Fibroblast of lung (primary cell): ENCODE measurements at regions not wholly inside any gene's neighbourhood (a gene's known extent, or its start where the extent isn't known, plus 50 kb on each side); places are given as distances from the start of the nearest gene placed in this dataset.

Experiments
- DNase-seq, 2 donors: peaks; one replicate each; pipeline versions ENCODE4 v3.0.0 to v3.0.0-alpha.2; 2010; ENCODE audit warnings: low read depth in 2 of 2
- H2AFZ ChIP-seq: 2 replicates; pipeline ENCODE4 v1.5.1; 2012; ENCODE audit warnings: low read length, control low read depth, inconsistent platforms
- H3K27ac ChIP-seq: 2 replicates; pipeline ENCODE4 v1.5.1; 2011; ENCODE audit warnings: low read length, control low read depth; ENCODE audit not compliant: insufficient read depth
- H3K27me3 ChIP-seq: 2 replicates; pipeline ENCODE4 v1.5.1; 2011; ENCODE audit warnings: mild to moderate bottlenecking, low read length; ENCODE audit not compliant: control insufficient read depth, insufficient read depth
- H3K36me3 ChIP-seq: 2 replicates; pipeline ENCODE4 v1.5.1; 2011; ENCODE audit warnings: low read length; ENCODE audit not compliant: control insufficient read depth, insufficient read depth
- H3K4me1 ChIP-seq: 2 replicates; pipeline ENCODE4 v1.5.1; 2011; ENCODE audit warnings: low read length; ENCODE audit not compliant: control insufficient read depth, insufficient read depth; ENCODE audit errors: extremely low read depth
- H3K4me2 ChIP-seq: 2 replicates; pipeline ENCODE4 v1.5.1; 2011; ENCODE audit warnings: low read length, control low read depth; ENCODE audit not compliant: insufficient read depth; ENCODE audit errors: extremely low read depth
- H3K4me3 ChIP-seq, 4 experiments: fragments of 200-600 bp in 1 of 4; sonication (generic) in 1 of 4; replicated peaks in 1 of 4; 2 replicates each; pipeline ENCODE4 v1.5.1; 2011 to 2016; ENCODE audit warnings: low read length in 4 of 4, low read depth in 3 of 4, mild to moderate bottlenecking in 3 of 4, control low read depth in 2 of 4, inconsistent platforms in 1 of 4, mixed read lengths in 1 of 4; ENCODE audit not compliant: insufficient read depth in 1 of 4; ENCODE audit errors: control extremely low read depth in 1 of 4
- H3K79me2 ChIP-seq: 2 replicates; pipeline ENCODE4 v1.5.1; 2012; ENCODE audit warnings: mild to moderate bottlenecking, low read length, inconsistent platforms; ENCODE audit not compliant: control insufficient read depth, insufficient read depth
- H3K9ac ChIP-seq: 2 replicates; pipeline ENCODE4 v1.5.1; 2011; ENCODE audit warnings: mild to moderate bottlenecking, low read length, control low read depth; ENCODE audit not compliant: insufficient read depth
- H3K9me3 ChIP-seq: 2 replicates; pipeline ENCODE4 v1.5.1; 2012; ENCODE audit warnings: low read depth, low read length; ENCODE audit not compliant: control insufficient read depth, insufficient read depth
- H4K20me1 ChIP-seq: 2 replicates; pipeline ENCODE4 v1.5.1; 2011; ENCODE audit warnings: low read length; ENCODE audit not compliant: control insufficient read depth, insufficient read depth; ENCODE audit errors: extremely low read depth
- CTCF ChIP-seq, 2 donors: IDR thresholded peaks in 1 of 2; conservative IDR thresholded peaks in 1 of 2; 1 replicate in 1 of 2; 2 replicates in 1 of 2; pipeline ENCODE4 v1.5.1; 2011 to 2012; ENCODE audit warnings: low read length in 2 of 2, control low read depth in 1 of 2, inconsistent platforms in 1 of 2, low read depth in 1 of 2, mild to moderate bottlenecking in 1 of 2
- EZH2 ChIP-seq: IDR thresholded peaks from 2 replicates; pipeline ENCODE4 v1.5.1; 2012; ENCODE audit warnings: low read length, control low read depth, mild to moderate bottlenecking; ENCODE audit errors: missing control alignments

- TF ChIP-seq CTCF (conservative IDR thresholded peaks at IDR 0.05 in 1 of 2, IDR thresholded peaks at IDR 0.05 in 1 of 2; ENCODE audit: low read depth in 1 of 2, low read length in 2 of 2), result no peak
- no peak for TF ChIP-seq EZH2
- H3K4me3 ChIP-seq, result no peak overlapping the region
- H3K79me2 ChIP-seq, result no peaks in the 10 kb centered on the region
- H3K27me3 ChIP-seq, result no peaks in the 10 kb centered on the region
- no peak overlapping the region for H3K4me2 ChIP-seq
- H3K4me1 ChIP-seq, result no peaks in the 10 kb centered on the region
- H3K9ac ChIP-seq, result no peak overlapping the region
- no peak overlapping the region for H3K27ac ChIP-seq
- no peaks in the 10 kb centered on the region for H4K20me1 ChIP-seq
- no peaks in the 10 kb centered on the region for H3K36me3 ChIP-seq
- no peaks in the 10 kb centered on the region for H3K9me3 ChIP-seq
- DNase-seq, result no peak
- H2AFZ ChIP-seq, result no peak overlapping the region
These were observed 87.7 kb downstream of the TFAP2C start for GRCh38 chr20:56716806-56717205.

DNA sequence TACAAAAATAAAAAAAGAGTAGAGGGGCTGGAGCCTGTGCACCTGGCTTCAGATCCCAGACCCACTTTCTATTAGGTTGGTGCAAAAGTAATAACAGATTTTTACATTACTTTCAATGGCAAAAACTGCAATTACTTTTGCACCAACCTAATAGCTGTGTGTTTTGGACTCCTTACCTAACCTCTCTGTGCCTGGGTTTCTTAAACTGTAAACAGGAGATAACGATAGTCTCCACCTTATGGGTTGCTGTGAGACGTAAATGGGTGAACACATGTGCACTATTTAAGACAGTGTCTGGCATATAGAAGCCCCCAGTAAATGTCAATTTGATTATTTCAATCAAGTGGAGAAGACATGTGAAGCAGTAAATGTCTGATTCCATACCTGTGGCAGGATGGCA is 89.7 kb downstream of the TFAP2C start:
- TF ChIP-seq EZH2, result no peak
- TF ChIP-seq CTCF (conservative IDR thresholded peaks at IDR 0.05 in 1 of 2, IDR thresholded peaks at IDR 0.05 in 1 of 2; ENCODE audit: low read depth in 1 of 2, low read length in 2 of 2), result no peak
- no peak overlapping the region for H3K4me2 ChIP-seq
- no peaks in the 10 kb centered on the region for H3K27me3 ChIP-seq
- no peak for DNase-seq
- H4K20me1 ChIP-seq, result no peaks in the 10 kb centered on the region
- H3K9ac ChIP-seq, result no peak overlapping the region
- H3K79me2 ChIP-seq, result no peaks in the 10 kb centered on the region
- H3K36me3 ChIP-seq, result no peaks in the 10 kb centered on the region
- no peaks in the 10 kb centered on the region for H3K9me3 ChIP-seq
- no peak overlapping the region for H3K27ac ChIP-seq
- no peaks in the 10 kb centered on the region for H3K4me1 ChIP-seq
- no peak overlapping the region for H2AFZ ChIP-seq
- no peak overlapping the region for H3K4me3 ChIP-seq

GRCh38 chr20:56720620-56721213 is 91.6 kb downstream of the TFAP2C start:
- Histone ChIP-seq H3K4me2 (no peak overlapping the region), H3K4me1 (no peaks in the 10 kb centered on the region), H3K79me2 (no peaks in the 10 kb centered on the region), H3K27me3 (no peaks in the 10 kb centered on the region), H3K9me3 (no peaks in the 10 kb centered on the region), H3K9ac (no peak overlapping the region), H3K36me3 (no peaks in the 10 kb centered on the region), H3K27ac (no peak overlapping the region), H4K20me1 (no peaks in the 10 kb centered on the region), H3K4me3 (no peak overlapping the region), H2AFZ (no peak overlapping the region)
- no peak for DNase-seq
- TF ChIP-seq EZH2 (no peak), CTCF (conservative IDR thresholded peaks at IDR 0.05 in 1 of 2, IDR thresholded peaks at IDR 0.05 in 1 of 2; ENCODE audit: low read depth in 1 of 2, low read length in 2 of 2) (no peak)
